Endothelial cell of umbilical vein (primary cell): ENCODE measurements at regions not wholly inside any gene's neighbourhood (a gene's known extent, or its start where the extent isn't known, plus 50 kb on each side); places are given as distances from the start of the nearest gene placed in this dataset.

Source experiments
- BruUV-seq: library from RNA; stranded (reverse); fragments of 400-500 nt; replicated peaks from 2 replicates; lab custom pipeline; 2021; lab: Mats Ljungman, UMichigan
- CTCF ChIA-PET: fragments of 300-600, 350-600 bp; sonication (Branson Sonifier 250); formaldehyde crosslinking; loops from one replicate; lab custom pipeline; 2021; ENCODE audit warnings: antibody characterized with exemption, inconsistent platforms; lab: Charles Lee
- POLR2A ChIA-PET: fragments of 300-600, 350-600 bp; sonication (Branson Sonifier 250); formaldehyde crosslinking; loops from one replicate; lab custom pipeline; 2021; ENCODE audit warnings: antibody characterized with exemption, inconsistent platforms; lab: Charles Lee
- DNase-seq: peaks from one replicate; pipeline ENCODE4 v3.0.0-alpha.2; 2011; ENCODE audit warnings: low read depth, low spot score
- FAIRE-seq: peaks from 2 replicates; lab custom pipeline; 2011; peaks lifted over from hg19 to GRCh38; lab: Jason Lieb, UNC
- H2AFZ ChIP-seq: 2 replicates; pipeline ENCODE4 v1.6.0; 2012; ENCODE audit warnings: low read depth, low read length, control low read depth, inconsistent platforms
- H3K27ac ChIP-seq: 2 replicates; pipeline ENCODE4 v1.5.1; 2011; ENCODE audit warnings: low read depth, mild to moderate bottlenecking, control low read depth, low read length, moderate library complexity; ENCODE audit not compliant: insufficient read depth
- H3K27me3 ChIP-seq, 2 experiments: 2 replicates each; pipeline versions ENCODE4 v1.6.0 to v1.6.1; 2011; ENCODE audit warnings: low read length in 2 of 2, mixed read lengths in 1 of 2; ENCODE audit not compliant: control insufficient read depth in 2 of 2, insufficient read depth in 2 of 2
- H3K36me3 ChIP-seq, 2 experiments: 2 replicates in 1 of 2; 3 replicates in 1 of 2; pipeline ENCODE4 v1.5.1; 2011; ENCODE audit warnings: low read length in 2 of 2, mild to moderate bottlenecking in 1 of 2, moderate library complexity in 1 of 2; ENCODE audit not compliant: control insufficient read depth in 2 of 2, insufficient read depth in 2 of 2; ENCODE audit errors: extremely low read depth in 1 of 2
- H3K4me1 ChIP-seq: 3 replicates; pipeline ENCODE4 v1.5.1; 2011; ENCODE audit warnings: mild to moderate bottlenecking, low read length; ENCODE audit not compliant: control insufficient read depth, insufficient read depth; ENCODE audit errors: extremely low read depth
- H3K4me2 ChIP-seq: 2 replicates; pipeline ENCODE4 v1.6.1; 2011; ENCODE audit warnings: low read length, control low read depth, mixed read lengths; ENCODE audit not compliant: insufficient read depth
- H3K4me3 ChIP-seq, 3 experiments: fragments of 200-600 bp in 1 of 3; sonication (generic), shearing (Covaris generic) in 1 of 3; replicated peaks in 1 of 3; 2 replicates each; pipeline ENCODE4 v1.5.1; 2011 to 2016; ENCODE audit warnings: control low read depth in 3 of 3, low read length in 3 of 3, mild to moderate bottlenecking in 2 of 3, inconsistent platforms in 1 of 3, low read depth in 1 of 3, moderate library complexity in 1 of 3; ENCODE audit not compliant: insufficient read depth in 1 of 3
- H3K79me2 ChIP-seq: 2 replicates; pipeline ENCODE4 v1.6.0; 2012; ENCODE audit warnings: low read length, inconsistent platforms; ENCODE audit not compliant: control insufficient read depth, insufficient read depth
- H3K9ac ChIP-seq: replicated peaks from 2 replicates; pipeline ENCODE3; 2011; ENCODE audit warnings: low read length, control low read depth; ENCODE audit not compliant: insufficient read depth; ENCODE audit errors: extremely low read depth
- H3K9me1 ChIP-seq: replicated peaks from 3 replicates; pipeline ENCODE4 v1.6.0; 2011; ENCODE audit warnings: mild to moderate bottlenecking, low read length; ENCODE audit not compliant: control insufficient read depth, insufficient read depth; ENCODE audit errors: extremely low read depth
- H3K9me3 ChIP-seq: replicated peaks from 2 replicates; pipeline ENCODE4 v1.5.1; 2012; ENCODE audit warnings: low read length, inconsistent platforms; ENCODE audit not compliant: control insufficient read depth, insufficient read depth
- H4K20me1 ChIP-seq: replicated peaks from 2 replicates; pipeline ENCODE3; 2011; ENCODE audit warnings: mild to moderate bottlenecking, low read length; ENCODE audit not compliant: control insufficient read depth, insufficient read depth; ENCODE audit errors: extremely low read depth
- EZH2 ChIP-seq: IDR thresholded peaks from 2 replicates; pipeline ENCODE4 v1.6.1; 2012; ENCODE audit warnings: borderline replicate concordance, low read depth, mild to moderate bottlenecking, moderate library complexity, low read length, inconsistent platforms; ENCODE audit not compliant: severe bottlenecking
- GATA2 ChIP-seq: IDR thresholded peaks from 2 replicates; pipeline ENCODE4 v1.7.0; 2011; ENCODE audit warnings: low read depth, mild to moderate bottlenecking, moderate library complexity, mixed read lengths, low read length; ENCODE audit not compliant: insufficient read length, insufficient read depth
- JUN ChIP-seq: IDR thresholded peaks from 2 replicates; pipeline ENCODE4 v1.6.1; 2011; ENCODE audit warnings: borderline replicate concordance, low read depth; ENCODE audit not compliant: insufficient read length, insufficient read depth
- MAX ChIP-seq: IDR thresholded peaks from 2 replicates; pipeline ENCODE4 v1.6.1; 2011; ENCODE audit not compliant: insufficient read depth, insufficient read length
- POLR2A ChIP-seq: IDR thresholded peaks from 2 replicates; pipeline ENCODE4 v1.6.1; 2012; ENCODE audit warnings: low read depth, mild to moderate bottlenecking, control low read depth, low read length
- POLR2AphosphoS5 ChIP-seq: IDR thresholded peaks from 2 replicates; pipeline ENCODE4 v1.6.1; 2012; ENCODE audit warnings: low read depth, mild to moderate bottlenecking, control low read depth, low read length, moderate library complexity; ENCODE audit not compliant: insufficient read depth
- dilution Hi-C: fragments of 300-500 bp; cut with MboI; formaldehyde crosslinking; loops from one replicate; pipeline ENCODE4 v1.15.0; 2019; ENCODE audit warnings: low sequenced_read_pairs; ENCODE audit not compliant: extremely low pct_ligation_motif_present
- intact Hi-C: fragments of 100-400 bp; cut with micrococcal nuclease; formaldehyde crosslinking; loops from one replicate; pipeline ENCODE4 v1.10.0; 2022
- TF ChIP-seq, protein P1 (sequence below), 2 donors: IDR thresholded peaks; 1 replicate in 1 of 2; 2 replicates in 1 of 2; pipeline ENCODE4 v1.5.1; 2011; ENCODE audit warnings: low read length in 2 of 2, mild to moderate bottlenecking in 2 of 2, moderate library complexity in 2 of 2, control low read depth in 1 of 2, inconsistent platforms in 1 of 2, low read depth in 1 of 2; ENCODE audit not compliant: insufficient read depth in 1 of 2; ENCODE audit errors: extremely low read depth in 1 of 2

- Histone ChIP-seq H3K27ac (no peak overlapping the region), H3K27me3 (no peaks in the 10 kb centered on the region), H3K9me3 (no peaks in the 10 kb centered on the region), H2AFZ (no peak overlapping the region), H3K4me3 (no peak overlapping the region), H3K4me2 (no peak overlapping the region), H3K36me3 (no peaks in the 10 kb centered on the region), H3K4me1 (no peaks in the 10 kb centered on the region), H3K9ac (no peak overlapping the region), H3K9me1 (no peaks in the 10 kb centered on the region), H4K20me1 (no peaks in the 10 kb centered on the region), H3K79me2 (no peaks in the 10 kb centered on the region)
- FAIRE-seq (no peak), DNase-seq (no peak)
- CTCF ChIA-PET, result no interaction called here
- TF ChIP-seq EZH2 (no peak), GATA2 (no peak), MAX (no peak), POLR2A (no peak), JUN (no peak), POLR2AphosphoS5 (no peak)
- TF ChIP-seq, protein P1, sequence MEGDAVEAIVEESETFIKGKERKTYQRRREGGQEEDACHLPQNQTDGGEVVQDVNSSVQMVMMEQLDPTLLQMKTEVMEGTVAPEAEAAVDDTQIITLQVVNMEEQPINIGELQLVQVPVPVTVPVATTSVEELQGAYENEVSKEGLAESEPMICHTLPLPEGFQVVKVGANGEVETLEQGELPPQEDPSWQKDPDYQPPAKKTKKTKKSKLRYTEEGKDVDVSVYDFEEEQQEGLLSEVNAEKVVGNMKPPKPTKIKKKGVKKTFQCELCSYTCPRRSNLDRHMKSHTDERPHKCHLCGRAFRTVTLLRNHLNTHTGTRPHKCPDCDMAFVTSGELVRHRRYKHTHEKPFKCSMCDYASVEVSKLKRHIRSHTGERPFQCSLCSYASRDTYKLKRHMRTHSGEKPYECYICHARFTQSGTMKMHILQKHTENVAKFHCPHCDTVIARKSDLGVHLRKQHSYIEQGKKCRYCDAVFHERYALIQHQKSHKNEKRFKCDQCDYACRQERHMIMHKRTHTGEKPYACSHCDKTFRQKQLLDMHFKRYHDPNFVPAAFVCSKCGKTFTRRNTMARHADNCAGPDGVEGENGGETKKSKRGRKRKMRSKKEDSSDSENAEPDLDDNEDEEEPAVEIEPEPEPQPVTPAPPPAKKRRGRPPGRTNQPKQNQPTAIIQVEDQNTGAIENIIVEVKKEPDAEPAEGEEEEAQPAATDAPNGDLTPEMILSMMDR (IDR thresholded peaks at IDR 0.05; ENCODE audit: extremely low read depth in 1 of 2, insufficient read depth in 1 of 2, low read depth in 1 of 2, low read length in 2 of 2), result no peak
- BruUV-seq, result no TSS peak
- intact Hi-C loops (no loop called here), dilution Hi-C loops (no loop called here)
- POLR2A ChIA-PET, result no interaction called here
Observed at GRCh38 chr16:63192980-63193379, 1156.7 kb upstream of the CDH8 start.
